Cardiac fibroblast (primary cell): ENCODE measurements at regions not wholly inside any gene's neighbourhood (a gene's known extent, or its start where the extent isn't known, plus 50 kb on each side); places are given as distances from the start of the nearest gene placed in this dataset.

Source experiments
- DNase-seq, 2 donors: peaks; one replicate each; pipeline versions ENCODE4 v3.0.0 to v3.0.0-alpha.2; 2010; ENCODE audit warnings: low read depth in 2 of 2
- H3K4me3 ChIP-seq, 2 donors: replicated peaks in 1 of 2; 1 replicate in 1 of 2; 2 replicates in 1 of 2; pipeline ENCODE4 v1.5.1; 2011; ENCODE audit warnings: low read depth in 2 of 2, low read length in 2 of 2, mild to moderate bottlenecking in 2 of 2, moderate library complexity in 1 of 2
- TF ChIP-seq, protein P1 (sequence below): IDR thresholded peaks from one replicate; pipeline ENCODE4 v1.5.1; 2011; ENCODE audit warnings: low read depth, mild to moderate bottlenecking, low read length, inconsistent platforms

DNA sequence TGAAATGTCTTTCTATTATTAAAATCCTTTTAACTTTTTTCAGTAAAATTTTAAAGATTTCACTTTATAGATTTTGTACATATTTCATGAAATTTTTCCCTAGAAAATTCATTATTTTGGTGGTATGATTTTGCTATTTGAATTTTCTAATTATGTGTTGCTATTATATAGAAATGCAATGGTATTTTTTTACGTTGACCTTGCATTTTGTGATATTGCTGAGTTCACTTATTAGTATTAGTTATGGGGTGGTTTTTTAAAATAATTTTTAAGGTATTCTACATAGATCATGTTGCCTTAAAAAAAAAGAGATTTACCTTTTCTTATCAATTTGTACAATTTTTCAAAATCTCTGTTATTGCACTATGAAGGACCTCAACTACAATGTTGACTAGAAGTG is 458.3 kb downstream of the TLE1 start:
- TF ChIP-seq, protein P1, sequence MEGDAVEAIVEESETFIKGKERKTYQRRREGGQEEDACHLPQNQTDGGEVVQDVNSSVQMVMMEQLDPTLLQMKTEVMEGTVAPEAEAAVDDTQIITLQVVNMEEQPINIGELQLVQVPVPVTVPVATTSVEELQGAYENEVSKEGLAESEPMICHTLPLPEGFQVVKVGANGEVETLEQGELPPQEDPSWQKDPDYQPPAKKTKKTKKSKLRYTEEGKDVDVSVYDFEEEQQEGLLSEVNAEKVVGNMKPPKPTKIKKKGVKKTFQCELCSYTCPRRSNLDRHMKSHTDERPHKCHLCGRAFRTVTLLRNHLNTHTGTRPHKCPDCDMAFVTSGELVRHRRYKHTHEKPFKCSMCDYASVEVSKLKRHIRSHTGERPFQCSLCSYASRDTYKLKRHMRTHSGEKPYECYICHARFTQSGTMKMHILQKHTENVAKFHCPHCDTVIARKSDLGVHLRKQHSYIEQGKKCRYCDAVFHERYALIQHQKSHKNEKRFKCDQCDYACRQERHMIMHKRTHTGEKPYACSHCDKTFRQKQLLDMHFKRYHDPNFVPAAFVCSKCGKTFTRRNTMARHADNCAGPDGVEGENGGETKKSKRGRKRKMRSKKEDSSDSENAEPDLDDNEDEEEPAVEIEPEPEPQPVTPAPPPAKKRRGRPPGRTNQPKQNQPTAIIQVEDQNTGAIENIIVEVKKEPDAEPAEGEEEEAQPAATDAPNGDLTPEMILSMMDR: no peak
- no peak for DNase-seq
- H3K4me3 ChIP-seq: no peak overlapping the region

GRCh38 chr9:81227507-81228245 is 461.7 kb downstream of the TLE1 start:
- no peak overlapping the region for H3K4me3 ChIP-seq
- no peak for DNase-seq
- TF ChIP-seq, protein P1: no peak

GRCh38 chr9:81225596-81225995 is 463.8 kb downstream of the TLE1 start:
- H3K4me3 ChIP-seq: no peak overlapping the region
- DNase-seq: peak in 1 of 2 donors; percentile 10
- TF ChIP-seq, protein P1: no peak

DNA sequence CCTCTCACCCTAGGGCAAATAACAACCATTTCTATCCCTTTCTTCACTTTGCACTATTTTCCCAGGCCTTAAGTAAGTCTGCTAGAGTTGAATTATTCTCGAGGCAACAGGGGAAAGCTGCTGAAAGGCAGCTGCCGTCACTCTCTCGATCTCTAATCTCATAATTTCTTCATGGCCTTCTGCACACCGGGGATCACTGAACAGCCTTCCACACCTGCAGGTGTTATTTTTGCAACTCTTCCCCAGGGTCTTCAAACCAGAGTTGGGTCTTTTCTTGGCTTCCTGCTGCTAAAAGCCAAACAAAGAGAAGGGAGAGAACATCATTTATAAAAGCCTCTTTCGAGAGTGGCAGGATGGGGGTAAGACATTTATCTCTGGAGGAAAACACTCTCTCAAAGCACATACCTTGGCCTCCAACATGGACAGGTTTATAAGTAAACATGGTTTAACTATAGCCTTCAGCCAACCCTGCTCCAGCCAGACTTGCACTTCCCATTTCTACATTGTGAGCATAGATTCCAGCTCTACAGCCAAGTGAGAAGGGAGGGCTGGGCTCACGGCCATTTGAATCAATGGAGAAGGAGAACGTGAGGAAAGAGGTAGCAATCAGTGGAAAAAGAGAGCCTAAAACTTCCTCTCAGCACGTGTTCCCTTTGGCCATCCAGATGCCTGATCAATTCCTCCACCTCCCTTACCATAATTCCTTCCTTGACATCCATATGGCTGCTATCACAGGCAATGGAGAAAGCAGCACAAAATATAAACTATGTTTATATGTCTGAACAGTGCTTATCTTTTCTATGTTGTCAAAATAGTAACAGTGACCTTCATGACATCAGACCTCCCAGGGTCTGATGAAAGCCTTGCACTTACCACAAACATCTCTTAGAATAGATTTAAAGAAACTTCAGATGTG is 464.9 kb downstream of the TLE1 start:
- H3K4me3 ChIP-seq: no peak overlapping the region
- no peak for DNase-seq
- TF ChIP-seq, protein P1: no peak

- TF ChIP-seq, protein P1: no peak
- no peak for DNase-seq
- no peak overlapping the region for H3K4me3 ChIP-seq
Observed at GRCh38 chr9:81214975-81215374, 474.4 kb downstream of the TLE1 start.

DNA sequence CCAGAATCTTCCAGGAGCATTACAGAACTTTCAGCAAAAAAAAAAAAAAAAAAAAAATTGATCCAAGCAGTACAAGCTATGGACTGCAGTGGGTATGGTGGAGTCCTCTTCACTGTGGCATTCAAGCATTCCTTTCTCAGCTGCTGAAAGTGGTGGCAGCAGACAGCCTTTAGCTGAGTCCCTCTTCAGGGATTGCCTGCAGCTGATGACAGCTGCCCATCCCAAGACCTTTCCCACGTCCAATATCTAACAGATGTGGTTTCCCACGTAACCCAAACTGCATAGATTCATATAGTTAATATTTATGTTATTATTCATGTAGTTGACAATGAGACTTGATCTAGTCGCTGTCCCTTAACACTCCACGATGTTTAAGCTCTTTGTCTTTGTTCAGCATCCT is 475.9 kb downstream of the TLE1 start:
- TF ChIP-seq, protein P1: no peak
- H3K4me3 ChIP-seq: no peak overlapping the region
- DNase-seq: no peak
